Stimulated activated CD4-positive, alpha-beta T cell treated with anti-CD3 and anti-CD28 coated beads, Interleukin-4, amount 100 ng/mL, for 1 hour (primary cell): ENCODE measurements at regions not wholly inside any gene's neighbourhood (a gene's known extent, or its start where the extent isn't known, plus 50 kb on each side); places are given as distances from the start of the nearest gene placed in this dataset.

Source experiments
- DNase-seq: peaks from one replicate; pipeline ENCODE4 v3.0.0-alpha.2; 2020

DNA sequence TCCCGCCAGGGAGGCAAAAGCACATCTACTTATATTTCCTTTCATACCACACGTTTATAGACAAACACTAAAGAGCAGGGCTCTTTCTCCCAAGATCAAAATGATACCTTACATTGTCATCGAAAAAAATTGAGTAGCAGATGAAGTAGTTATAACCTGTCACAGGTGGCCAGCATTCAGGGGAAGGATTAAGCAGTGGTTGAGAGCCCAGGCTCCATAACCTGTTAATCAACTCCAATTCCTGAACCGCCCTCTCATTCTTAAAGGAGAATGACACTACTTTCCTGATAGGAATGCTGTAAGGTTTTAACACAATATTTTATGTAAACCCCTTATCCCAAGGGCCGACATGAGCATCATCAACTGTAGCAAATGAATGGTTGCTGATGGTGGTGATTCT is 268.9 kb upstream of the KCNIP4 start:
- no peak for DNase-seq

DNA sequence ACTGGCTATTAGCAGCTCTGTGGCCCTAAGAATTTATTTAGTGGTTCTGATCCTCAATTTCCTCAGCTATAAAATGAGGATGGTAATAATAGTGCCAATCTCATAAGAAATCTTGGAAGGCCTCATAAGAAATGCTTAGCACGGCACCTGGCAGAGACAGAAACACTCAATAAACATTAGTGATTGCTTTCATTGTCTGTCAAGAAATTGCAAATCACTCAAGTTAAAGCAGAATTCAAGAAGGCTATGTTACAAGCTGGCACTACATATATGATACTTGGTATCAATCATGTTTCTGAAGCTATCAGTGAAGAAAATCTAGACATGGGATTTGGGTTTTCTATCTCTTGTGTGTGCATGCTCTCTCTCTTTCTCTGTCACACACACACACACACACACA is 267.7 kb upstream of the KCNIP4 start:
- no peak for DNase-seq

DNA sequence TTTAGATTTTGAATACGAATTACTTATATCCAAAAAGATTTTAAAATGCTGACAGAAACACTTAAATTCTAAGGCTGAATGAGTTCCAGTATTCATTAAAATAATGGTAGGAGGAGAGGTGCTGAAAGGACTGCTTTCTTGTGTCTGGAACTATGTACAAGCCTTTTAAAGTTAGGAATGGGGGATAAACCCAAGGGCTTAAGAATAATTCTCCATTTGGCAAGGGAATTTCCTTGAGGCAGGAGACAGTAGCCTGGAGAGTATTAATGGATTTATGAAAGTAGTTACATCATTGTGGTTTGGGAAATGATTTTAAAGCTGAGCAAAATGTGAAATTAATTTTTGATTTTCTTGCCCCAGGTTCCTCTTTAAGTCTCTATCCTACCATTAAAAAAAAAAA is 266.5 kb upstream of the KCNIP4 start:
- no peak for DNase-seq

DNA sequence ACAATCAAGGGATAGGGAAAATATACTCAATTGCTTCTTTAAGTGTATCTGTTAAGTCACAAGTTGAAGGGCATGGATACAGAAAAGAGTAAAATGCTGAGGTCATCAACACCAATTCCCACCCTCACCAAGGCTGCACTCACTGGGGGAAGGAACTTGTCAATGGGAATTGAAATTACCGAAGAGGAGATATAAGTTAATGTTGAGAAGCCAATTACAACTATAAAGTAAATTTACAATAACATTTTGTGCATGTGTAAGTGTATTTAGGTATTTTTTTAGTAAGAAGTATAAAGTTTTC is 255.1 kb upstream of the KCNIP4 start:
- DNase-seq, result no peak

DNA sequence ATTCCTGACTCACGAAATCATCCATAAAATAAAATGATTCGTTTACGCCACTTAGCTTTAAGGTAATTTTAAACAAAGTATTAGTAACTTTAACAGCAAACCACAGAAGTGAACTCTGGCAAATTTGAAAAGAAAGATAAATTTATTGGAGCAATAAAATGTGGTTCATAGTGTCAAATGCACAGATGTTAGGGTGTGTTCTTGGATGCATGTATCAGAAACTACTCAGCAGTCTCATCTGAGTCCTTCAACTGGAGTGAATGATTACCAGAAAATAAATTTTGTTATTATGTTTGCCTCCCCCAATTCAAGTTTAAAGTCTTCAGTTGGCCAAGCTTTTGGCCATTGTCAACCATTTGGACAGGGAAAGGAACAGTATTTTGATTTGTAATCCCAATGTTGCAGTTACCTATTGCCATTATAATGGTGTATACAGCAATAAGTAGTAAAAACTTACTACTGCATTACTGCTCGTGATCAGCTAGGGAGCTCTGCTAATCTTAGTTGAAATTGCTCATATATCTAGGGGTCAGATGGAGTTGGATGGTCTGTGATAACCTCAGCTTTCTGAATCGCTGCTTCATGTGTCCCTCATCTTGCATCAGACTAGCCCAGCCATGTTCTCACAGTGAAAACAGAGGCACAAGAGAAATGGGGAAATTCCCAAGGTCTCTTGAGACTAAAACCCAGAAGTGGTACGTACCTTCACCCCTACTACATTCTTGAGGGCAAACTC is 254.6 kb upstream of the KCNIP4 start:
- DNase-seq, result no peak

DNA sequence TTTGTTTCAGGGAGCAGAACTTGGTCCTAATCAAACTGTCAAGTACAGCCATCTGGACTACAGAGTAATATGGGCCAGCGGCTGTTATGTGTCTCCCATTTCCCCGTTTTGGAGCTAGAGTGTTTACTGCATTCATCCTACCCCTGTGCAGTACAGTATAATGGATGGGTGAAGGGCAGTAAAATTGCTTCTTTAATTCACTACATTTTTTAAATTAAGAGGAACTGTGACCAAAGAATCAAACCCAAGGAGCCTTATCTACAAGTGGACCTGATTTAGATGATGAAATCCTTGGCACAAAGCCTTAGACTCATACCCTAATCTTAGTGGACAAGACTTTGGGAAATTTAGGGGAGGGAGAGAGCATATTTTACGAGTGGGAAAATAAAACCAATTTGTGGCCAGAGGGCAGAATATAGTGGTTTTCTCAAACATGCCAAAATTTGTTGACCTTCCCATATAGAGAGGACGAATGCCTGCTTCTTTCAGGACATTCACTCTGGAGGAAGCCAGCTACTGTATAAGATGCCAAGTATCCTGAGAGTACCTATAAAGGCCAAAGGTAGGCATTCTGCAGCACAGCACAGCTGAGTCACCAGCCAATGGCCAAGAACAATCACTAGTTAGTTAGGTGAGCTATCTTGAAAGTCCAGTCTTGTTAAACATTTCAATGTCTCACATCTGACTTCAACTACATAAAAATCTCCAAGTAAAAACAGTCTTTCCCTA is 253.8 kb upstream of the KCNIP4 start:
- DNase-seq, result no peak

DNA sequence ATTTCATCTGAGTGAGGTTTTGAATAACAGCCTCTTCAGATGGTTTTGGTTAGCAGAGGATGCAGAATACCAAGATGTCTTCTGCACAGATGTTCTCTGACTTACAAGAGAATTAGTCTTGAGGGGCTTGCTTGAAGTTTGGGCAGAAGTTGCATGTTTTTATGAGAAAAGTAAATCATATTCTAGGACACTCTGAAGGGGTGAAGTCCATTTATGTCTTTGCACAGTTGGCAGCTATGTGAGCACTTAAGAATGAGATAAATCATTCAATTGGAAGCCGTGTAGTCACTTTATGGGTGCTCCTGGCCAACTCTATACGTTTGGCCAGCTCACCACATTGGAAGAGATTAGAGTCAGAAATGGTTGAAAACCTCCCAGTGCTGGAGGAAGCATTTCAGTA is 252.7 kb upstream of the KCNIP4 start:
- no peak for DNase-seq

DNA sequence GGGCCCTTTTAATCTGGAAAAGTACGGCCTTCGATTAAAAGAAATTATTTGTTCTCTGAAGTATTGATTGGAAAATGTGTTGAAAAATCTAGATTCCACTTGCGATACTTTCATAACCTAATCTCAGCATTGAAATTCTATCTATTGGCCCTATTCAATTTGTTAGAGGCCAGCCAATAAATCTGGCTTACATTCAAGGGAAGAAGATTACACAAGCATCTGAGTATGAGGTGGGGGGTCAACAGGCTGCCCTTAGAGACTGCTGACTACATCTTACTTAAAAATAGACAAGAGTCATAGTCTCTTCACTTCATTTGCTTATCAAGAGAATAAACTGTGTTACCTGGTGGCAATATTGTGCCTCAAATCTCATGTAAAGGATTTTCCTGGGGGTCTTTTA is 248.0 kb upstream of the KCNIP4 start:
- DNase-seq, result no peak

DNA sequence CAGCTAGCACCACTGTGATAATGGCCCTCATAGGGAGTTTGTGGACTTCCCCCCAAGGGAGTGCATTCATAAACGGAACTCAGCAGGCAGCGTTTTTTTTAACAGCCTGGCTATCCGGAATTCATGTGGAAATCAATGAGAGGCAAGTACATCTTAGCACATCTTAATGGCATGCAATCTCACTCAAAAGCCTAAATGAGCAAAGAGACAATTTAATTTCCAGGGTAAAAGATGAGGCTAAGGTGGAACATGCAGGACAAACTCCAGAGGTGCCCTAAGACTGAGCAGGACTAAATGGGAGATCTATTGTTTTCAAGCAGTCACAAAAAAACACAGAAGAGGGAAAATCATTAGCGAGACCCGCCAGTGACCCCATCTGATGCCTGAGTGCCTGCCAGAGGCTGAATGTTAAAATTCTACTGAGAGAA is 243.5 kb upstream of the KCNIP4 start:
- DNase-seq, result no peak

DNA sequence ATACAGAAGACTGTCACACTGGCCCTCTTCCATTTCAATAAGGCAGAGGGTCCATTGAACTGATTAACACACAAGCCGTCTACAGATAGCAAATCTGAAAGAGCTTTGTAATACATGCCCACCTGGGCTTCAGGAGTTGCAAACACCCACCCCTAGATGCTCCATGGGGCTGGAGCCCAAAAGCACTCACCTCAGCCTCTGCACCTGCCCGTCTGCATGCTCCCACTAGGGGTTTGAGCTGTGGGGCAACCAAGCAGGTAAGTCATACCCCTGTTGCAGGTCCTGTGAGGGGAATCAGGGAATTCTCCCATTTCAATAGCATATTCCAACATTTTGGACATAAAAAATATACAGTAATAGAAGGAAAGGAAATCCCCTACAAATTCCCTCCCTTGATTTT is 243.0 kb upstream of the KCNIP4 start:
- DNase-seq, result no peak

DNA sequence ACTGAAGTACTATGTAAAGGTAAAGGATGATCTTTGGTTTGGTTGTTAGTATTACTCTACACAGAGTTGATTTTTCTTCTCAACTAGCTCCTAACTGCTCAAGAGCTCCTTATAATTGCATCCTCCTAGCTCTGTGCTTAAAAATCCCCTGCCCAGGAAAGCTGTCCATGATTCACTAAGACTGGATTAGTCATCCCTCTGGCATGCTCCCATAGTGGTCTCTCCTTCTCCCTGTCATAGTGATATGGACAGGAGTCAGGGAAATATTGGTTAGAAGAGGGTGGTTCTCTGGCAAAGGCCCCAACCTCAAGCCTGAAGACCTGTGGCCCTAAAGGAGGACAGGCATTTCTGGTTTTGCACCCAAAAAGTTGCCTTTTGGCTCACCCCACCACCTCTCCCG is 242.3 kb upstream of the KCNIP4 start:
- DNase-seq, result no peak

DNA sequence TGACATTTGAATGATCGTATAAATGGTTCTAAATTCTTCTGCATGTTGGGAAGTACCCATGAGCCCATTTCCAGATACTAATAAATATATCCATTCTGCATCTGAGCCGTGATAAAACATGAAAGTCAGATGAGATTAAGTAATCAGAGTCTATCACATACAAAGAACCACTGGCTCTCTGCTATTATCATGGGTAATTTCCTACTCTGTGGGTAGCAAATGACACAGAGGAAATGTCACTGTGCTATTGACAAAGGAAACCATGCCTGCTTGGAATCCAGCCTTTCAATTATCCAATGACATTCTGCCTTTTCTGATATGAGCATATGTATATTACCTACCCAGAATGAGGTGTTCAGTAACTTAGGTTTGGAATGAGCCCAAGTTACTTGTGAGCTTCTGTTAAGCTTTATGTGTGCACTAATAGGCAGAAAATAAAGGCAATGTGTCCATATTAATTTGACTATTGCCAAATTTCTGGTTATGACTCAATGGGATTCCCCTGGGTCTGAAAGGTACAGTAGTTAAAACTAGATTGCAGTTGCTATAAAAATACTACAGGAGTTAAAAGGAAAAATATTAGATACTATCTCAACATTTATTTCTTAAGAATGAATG is 238.7 kb upstream of the KCNIP4 start:
- DNase-seq, result no peak

DNA sequence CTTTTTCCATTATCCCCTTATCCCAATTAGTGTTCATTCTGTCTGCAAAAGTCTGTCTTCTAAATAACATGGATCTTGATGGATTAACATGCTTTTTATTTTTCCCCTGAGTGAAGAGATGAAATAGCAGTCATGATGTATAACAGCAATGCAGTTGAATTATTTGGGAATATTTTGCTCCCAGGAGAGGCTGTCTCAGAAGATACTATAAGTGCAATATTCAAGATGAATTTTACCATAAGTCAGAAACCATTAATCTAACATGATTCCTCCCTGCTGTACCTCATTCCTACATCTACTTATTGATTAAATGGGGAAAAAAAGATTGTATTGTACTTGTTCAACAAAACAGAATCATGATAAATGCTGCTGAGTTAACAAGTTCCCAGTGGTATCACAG is 233.2 kb upstream of the KCNIP4 start:
- DNase-seq, result no peak

DNA sequence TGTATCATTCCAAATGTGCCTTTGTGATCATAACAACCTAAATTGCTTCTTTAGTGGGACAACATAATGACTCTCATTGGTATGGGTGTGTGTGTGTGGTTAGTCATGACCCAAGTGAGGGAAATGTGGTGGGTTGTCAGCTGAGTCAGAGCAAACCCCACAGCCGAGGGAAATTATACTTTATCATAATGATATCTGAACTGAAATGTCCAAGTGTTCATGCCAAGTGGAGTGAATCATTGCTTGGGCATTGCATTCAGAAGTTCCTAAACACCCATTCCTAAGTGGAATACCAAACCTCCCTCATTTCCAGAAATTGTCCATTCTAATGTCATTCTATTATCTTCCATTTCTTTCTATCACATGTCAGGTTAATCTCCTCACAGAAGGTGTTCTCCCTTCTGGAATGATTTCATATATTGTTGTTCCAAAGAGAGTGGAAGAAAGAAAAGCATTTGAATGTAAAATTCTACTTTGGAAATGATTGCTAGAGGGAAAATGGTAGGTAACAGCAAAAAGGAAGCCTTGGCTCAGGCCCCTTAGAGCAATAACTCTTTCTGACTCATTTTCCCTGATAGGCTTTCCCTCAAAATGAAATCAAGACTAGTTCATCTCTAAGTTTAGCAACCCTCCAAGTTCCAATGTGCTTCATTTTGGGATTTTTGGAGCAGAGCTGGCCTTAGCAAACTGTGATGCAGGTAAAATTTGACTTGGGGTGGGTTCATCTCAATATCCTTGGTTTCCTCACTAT is 230.7 kb upstream of the KCNIP4 start:
- DNase-seq, result no peak

DNA sequence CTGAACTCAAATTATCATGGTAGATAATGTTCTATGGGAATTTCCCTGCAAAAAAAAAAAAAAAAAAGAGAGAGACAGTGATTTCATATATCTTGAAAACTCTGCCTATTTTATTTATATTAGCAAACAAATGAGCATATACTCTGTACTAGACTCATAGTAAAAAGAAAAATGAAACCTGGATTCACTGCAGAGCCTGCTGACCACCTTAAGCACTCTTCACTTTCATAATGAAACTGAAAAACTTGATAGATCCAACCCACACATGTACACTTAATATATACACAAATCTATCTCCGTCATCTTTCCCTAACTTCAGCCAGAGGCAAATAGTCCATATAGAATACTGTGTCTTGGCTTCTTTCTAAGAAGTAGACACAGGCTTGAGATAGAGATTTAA is 226.1 kb upstream of the KCNIP4 start:
- no peak for DNase-seq

DNA sequence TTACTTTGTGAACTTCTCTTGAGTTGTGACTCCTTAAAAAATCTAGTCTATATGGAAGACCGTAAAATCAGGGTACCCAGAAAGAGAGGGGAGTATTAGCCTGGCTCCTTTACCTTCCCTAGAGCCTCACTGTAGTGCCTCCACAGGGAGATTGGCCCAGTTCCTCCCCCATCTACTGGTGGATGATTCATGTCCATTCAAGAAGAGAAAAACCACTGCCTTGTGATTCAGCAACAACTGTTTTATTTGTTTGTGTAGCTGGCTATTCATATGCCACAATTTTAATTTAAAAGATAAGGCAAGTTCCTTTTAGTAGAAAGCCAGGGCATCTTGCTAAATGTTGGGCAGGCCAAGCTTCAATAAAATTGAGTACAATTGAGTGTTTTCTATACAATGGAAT is 221.8 kb upstream of the KCNIP4 start:
- no peak for DNase-seq

DNA sequence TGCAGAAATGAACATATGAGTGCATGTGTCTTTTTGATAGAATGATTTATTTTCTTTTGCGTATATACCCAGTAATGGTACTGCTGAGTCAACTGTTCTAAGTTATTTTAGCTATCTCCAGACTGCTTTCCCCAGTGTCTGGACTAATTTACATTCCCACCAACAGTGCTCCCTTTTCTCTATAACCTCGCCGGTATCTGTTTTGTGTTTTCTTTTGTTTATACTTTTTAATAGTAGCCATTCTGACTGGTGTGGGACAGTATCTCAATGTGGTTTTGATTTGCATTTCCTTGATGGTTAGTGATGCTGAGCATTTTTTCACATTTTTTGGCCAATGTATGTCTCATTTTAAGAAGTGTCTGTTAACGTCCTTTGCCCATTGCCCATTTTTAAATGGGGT is 218.6 kb upstream of the KCNIP4 start:
- DNase-seq, result no peak

DNA sequence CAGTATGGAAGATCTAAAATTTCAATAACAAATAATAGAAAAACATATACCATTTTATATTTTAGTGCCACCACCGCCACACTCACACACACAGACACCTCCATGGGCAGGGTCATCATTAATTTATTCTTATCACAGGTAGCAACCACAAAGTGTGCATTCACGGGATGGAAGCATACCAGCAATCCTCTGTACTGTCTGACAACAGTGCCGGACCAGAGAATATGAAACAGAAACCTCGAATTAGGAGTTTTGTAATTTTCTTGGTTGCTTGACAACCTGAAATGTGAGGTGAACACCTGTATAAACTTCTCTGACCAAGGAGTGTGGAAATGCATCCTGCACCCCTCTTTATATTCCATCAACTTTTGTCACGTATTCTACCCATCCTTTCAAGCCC is 213.9 kb upstream of the KCNIP4 start:
- no peak for DNase-seq

DNA sequence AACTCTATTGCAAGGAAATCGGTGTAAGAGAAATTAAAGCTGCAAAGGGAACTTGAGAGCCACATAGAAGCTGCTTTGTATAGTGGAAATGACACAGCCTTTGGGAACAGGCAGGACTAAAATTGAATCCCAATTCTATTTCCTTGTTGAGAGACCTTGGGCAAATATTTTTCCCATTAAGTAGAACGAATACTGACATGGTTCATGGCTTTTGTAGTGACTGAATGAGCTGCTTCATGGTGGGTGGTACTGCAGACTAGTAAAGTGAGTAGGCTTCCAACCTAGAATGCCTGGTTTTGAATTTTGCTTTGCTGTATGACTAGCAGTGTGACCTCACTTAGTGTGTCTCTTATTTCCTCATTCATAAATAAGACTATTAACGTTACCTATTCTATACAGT is 182.2 kb upstream of the KCNIP4 start:
- DNase-seq, result no peak

DNA sequence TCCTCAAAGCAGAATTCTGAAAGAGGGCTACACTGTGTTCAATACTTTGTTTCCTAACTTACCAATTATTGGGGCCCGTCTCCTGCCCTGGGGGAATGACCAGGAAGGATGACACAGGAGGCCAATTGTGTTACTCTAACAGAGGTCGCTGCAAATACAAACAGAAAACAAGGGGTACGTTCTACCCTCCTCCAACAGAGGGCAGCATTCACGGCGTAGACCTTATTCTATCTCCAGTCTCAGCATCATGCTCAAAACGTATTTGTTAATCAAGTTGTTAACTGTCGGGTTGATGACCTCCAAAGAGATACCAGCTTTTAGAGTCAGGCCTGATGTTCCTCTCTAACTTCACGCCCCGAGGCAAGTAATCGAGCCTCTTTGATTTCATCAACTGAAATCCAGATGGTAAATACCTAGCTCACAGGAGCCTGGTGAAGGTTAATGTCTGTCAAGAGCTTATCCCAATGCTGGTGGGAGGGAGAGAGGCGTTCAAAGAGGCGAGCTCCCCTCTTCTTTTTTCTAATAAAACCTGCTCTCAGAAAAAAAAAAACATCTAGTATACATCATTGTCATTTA is 181.0 kb upstream of the KCNIP4 start:
- no peak for DNase-seq

DNA sequence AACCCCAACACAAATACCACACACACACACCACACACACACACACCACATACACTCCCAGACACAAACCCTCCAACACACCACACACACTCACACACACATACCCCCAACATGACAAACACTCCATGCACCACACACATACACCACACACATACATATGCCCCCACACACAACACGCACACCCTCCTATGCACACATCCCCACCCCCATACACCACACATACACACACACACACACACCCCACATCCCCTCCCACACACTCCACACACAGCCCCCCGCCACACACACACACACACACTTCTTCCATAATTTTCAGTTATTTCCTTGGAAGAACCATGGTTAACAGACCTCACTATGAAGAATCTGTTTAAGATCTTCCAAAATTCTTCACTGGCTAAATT is 173.5 kb upstream of the KCNIP4 start:
- no peak for DNase-seq

DNA sequence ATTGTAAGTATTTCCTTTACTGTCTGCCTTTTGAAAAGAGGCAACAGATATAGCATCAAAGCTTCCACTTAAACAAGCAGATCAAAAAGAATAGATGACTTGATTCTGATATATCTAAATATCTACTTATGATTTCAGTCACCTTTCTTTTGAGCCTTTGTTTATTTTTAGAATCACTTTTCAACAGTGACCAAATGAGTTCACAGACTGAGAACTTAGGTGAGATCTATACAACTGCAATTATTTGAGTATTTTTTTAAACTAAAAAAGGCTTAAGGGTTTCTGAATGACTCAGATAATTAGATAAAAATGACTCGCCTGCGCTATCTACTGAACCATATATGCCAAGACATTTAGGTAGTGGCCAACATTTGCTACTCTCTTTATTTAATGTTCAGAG is 166.7 kb upstream of the KCNIP4 start:
- no peak for DNase-seq

DNA sequence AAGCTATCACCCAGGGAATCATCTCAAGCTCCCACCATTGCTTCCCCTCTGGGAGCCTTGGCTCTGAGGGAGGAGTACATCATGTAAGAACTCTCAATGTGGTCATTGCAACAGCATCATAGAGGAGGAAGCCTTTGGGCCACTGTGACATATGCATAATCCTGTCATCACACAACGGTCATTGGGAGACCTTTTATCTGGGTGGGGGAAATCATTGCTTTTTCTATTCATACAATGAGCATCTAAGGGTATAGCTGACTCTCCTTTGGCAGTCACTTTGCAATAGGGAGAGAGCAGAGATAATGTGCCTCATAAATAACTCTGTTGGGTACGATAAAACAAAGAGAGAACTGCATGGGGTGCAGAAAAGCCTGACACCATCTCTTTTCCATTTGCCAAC is 155.2 kb upstream of the KCNIP4 start:
- DNase-seq, result no peak

DNA sequence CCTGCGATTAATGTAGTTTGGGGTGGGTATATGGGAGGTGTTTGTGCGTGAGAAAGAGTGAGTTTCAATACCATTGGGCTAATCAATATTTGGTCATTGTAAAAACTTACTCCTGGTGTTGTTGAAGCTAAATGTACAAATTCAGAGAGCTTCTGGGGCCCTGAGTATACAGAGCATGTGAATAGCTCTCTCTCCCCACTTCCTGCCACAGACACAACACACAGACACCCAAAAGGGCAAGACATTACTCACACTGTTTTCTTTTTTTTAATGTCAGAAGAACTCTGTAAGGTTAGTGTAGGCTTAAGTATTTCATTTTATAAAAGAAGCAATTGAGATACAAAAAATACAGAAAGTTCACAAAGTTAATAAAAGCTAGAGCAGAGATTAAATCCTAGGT is 151.3 kb upstream of the KCNIP4 start:
- no peak for DNase-seq
